GM23248 (cell line): ENCODE measurements at regions not wholly inside any gene's neighbourhood (a gene's known extent, or its start where the extent isn't known, plus 50 kb on each side); places are given as distances from the start of the nearest gene placed in this dataset.

Experiments
- DNase-seq: peaks from one replicate; pipeline ENCODE4 v3.0.0-alpha.2; 2015
- H2AFZ ChIP-seq: fragments of 200-600 bp; sonication (generic); 2 replicates; pipeline ENCODE4 v1.6.1; 2016; ENCODE audit warnings: antibody characterized with exemption
- H3F3A ChIP-seq: fragments of 200-600 bp; sonication (generic); 2 replicates; pipeline ENCODE4 v1.6.1; 2016; ENCODE audit warnings: mild to moderate bottlenecking, antibody characterized with exemption, mixed run types; ENCODE audit not compliant: insufficient read depth
- H3K27ac ChIP-seq: fragments of 200-600 bp; sonication (generic); 2 replicates; pipeline ENCODE4 v1.5.1; 2016; ENCODE audit warnings: mild to moderate bottlenecking
- H3K27me3 ChIP-seq: fragments of 200-600 bp; sonication (generic); replicated peaks from 2 replicates; pipeline ENCODE4 v1.6.1; 2016; ENCODE audit warnings: mild to moderate bottlenecking; ENCODE audit not compliant: insufficient read depth
- H3K36me3 ChIP-seq: fragments of 200-600 bp; sonication (generic); 2 replicates; pipeline ENCODE4 v1.6.1; 2016; ENCODE audit warnings: low read depth, mild to moderate bottlenecking
- H3K4me1 ChIP-seq: fragments of 200-600 bp; sonication (generic); 2 replicates; pipeline ENCODE4 v1.6.1; 2016; ENCODE audit warnings: mild to moderate bottlenecking; ENCODE audit not compliant: insufficient read depth
- H3K4me2 ChIP-seq: fragments of 200-600 bp; sonication (generic); one replicate; pipeline ENCODE4 v1.6.1; 2016; ENCODE audit warnings: mild to moderate bottlenecking; ENCODE audit not compliant: unreplicated experiment
- H3K4me3 ChIP-seq: fragments of 200-600 bp; sonication (generic); 2 replicates; pipeline ENCODE4 v1.5.1; 2016; ENCODE audit warnings: mild to moderate bottlenecking
- H3K79me2 ChIP-seq: fragments of 200-600 bp; sonication (generic); 2 replicates; pipeline ENCODE4 v1.6.1; 2016; ENCODE audit warnings: mild to moderate bottlenecking; ENCODE audit not compliant: insufficient read depth
- H3K9ac ChIP-seq: fragments of 200-600 bp; sonication (generic); 2 replicates; pipeline ENCODE4 v1.6.1; 2016; ENCODE audit warnings: mild to moderate bottlenecking
- H3K9me2 ChIP-seq: fragments of 200-600 bp; sonication (generic); 2 replicates; pipeline ENCODE4 v1.6.1; 2016; ENCODE audit warnings: mixed run types, mild to moderate bottlenecking, moderate library complexity; ENCODE audit not compliant: insufficient read depth
- H3K9me3 ChIP-seq: fragments of 200-600 bp; sonication (generic); one replicate; pipeline ENCODE4 v1.6.1; 2017; ENCODE audit warnings: low read depth
- H4K20me1 ChIP-seq: fragments of 200-600 bp; sonication (generic); 2 replicates; pipeline ENCODE4 v1.6.0; 2016; ENCODE audit not compliant: insufficient read depth
- EZH2 ChIP-seq: fragments of 200-600 bp; sonication (generic); IDR thresholded peaks from 2 replicates; pipeline ENCODE4 v1.6.1; 2018; ENCODE audit warnings: antibody characterized with exemption, mild to moderate bottlenecking; ENCODE audit not compliant: insufficient read depth, poor library complexity, severe bottlenecking
- EZH2phosphoT487 ChIP-seq: fragments of 200-600 bp; sonication (generic); IDR thresholded peaks from 2 replicates; pipeline ENCODE4 v1.6.1; 2018; ENCODE audit warnings: antibody characterized with exemption, moderate library complexity, mild to moderate bottlenecking, low read depth; ENCODE audit not compliant: insufficient read depth
- WGBS, 2 experiments: methylation state at CpG; one replicate each; pipeline ENCODE4 v1.1.6; 2015 to 2017; ENCODE audit warnings: low lambda C conversion rate in 2 of 2, low coverage in 1 of 2; ENCODE audit errors: missing lambda C conversion rate in 2 of 2; 5-methylcytosine and 5-hydroxymethylcytosine counted together
- in situ Hi-C: fragments of 300-500 bp; cut with MboI; formaldehyde crosslinking; loops from 2 replicates; pipeline ENCODE4 v1.15.0; 2020

GRCh38 chrX:79444694-79445210 is 77.6 kb upstream of the ITM2A start:
- H3K79me2 ChIP-seq: no peaks in the 10 kb centered on the region
- DNase-seq: no peak
- no peak overlapping the region for H2AFZ ChIP-seq
- no peaks in the 10 kb centered on the region for H3K4me1 ChIP-seq
- in situ Hi-C loops: no loop called here
- H3K4me2 ChIP-seq: no peak overlapping the region
- H4K20me1 ChIP-seq: no peaks in the 10 kb centered on the region
- no peaks in the 10 kb centered on the region for H3K36me3 ChIP-seq
- no peak for TF ChIP-seq EZH2phosphoT487
- TF ChIP-seq EZH2: no peak
- H3F3A ChIP-seq: no peaks in the 10 kb centered on the region
- H3K9me2 ChIP-seq: no peaks in the 10 kb centered on the region
- H3K27ac ChIP-seq: no peak overlapping the region
- H3K9me3 ChIP-seq: no peaks in the 10 kb centered on the region
- 19 to 22% methylated on average over 3 of the region's 3 CpGs for WGBS, 2 experiments
- no peaks in the 10 kb centered on the region for H3K27me3 ChIP-seq
- H3K9ac ChIP-seq: no peak overlapping the region
- H3K4me3 ChIP-seq: no peak overlapping the region

DNA sequence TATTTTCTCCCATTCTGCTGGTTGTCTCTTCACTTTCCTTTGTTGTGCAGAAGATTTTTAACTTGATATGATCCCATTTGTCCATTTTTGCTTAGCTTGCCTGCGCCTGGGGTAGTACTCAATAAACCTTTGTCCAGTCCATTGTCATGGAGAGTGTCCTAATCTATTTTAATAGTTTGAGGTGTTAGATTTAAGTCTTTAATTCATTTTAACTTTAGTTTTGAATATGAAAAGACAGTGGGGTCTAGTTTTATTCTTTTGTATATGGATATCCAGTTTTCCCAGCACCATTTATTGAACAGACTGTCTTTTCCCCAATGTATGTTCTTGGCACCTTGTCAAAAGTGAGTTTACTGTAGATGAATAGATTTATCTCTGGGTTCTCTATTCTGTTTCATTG is 76.0 kb upstream of the ITM2A start:
- H3K9me3 ChIP-seq: no peaks in the 10 kb centered on the region
- H4K20me1 ChIP-seq: no peaks in the 10 kb centered on the region
- 33 to 41% methylated on average over 1 of the region's 1 CpG for WGBS, 2 experiments
- H2AFZ ChIP-seq: no peak overlapping the region
- no peak overlapping the region for H3K9ac ChIP-seq
- no peaks in the 10 kb centered on the region for H3F3A ChIP-seq
- no peaks in the 10 kb centered on the region for H3K79me2 ChIP-seq
- H3K36me3 ChIP-seq: no peaks in the 10 kb centered on the region
- no peak for DNase-seq
- no peaks in the 10 kb centered on the region for H3K27me3 ChIP-seq
- no peak overlapping the region for H3K27ac ChIP-seq
- H3K4me3 ChIP-seq: no peak overlapping the region
- no peak overlapping the region for H3K4me2 ChIP-seq
- TF ChIP-seq EZH2 (no peak), EZH2phosphoT487 (no peak)
- H3K9me2 ChIP-seq: no peaks in the 10 kb centered on the region
- H3K4me1 ChIP-seq: no peaks in the 10 kb centered on the region
- in situ Hi-C loops: no loop called here

- Histone ChIP-seq H3K79me2 (no peaks in the 10 kb centered on the region), H4K20me1 (no peaks in the 10 kb centered on the region), H2AFZ (no peak overlapping the region), H3K9me3 (no peaks in the 10 kb centered on the region), H3F3A (no peaks in the 10 kb centered on the region), H3K4me3 (no peak overlapping the region), H3K9ac (no peak overlapping the region), H3K9me2 (no peaks in the 10 kb centered on the region), H3K27ac (no peak overlapping the region), H3K4me2 (no peak overlapping the region), H3K4me1 (no peaks in the 10 kb centered on the region), H3K27me3 (no peaks in the 10 kb centered on the region), H3K36me3 (no peaks in the 10 kb centered on the region)
- no peak for TF ChIP-seq EZH2phosphoT487
- TF ChIP-seq EZH2: no peak
- in situ Hi-C loops: no loop called here
- DNase-seq: no peak
- whole genome bisulfite sequencing, 2 experiments: 27 to 31% methylated on average over 5 of the region's 5 CpGs
Measured at GRCh38 chrX:79440336-79440735, 73.2 kb upstream of the ITM2A start.
